ENCODE measurements at regions not wholly inside any gene's neighbourhood (a gene's known extent, or its start where the extent isn't known, plus 50 kb on each side); places are given as distances from the start of the nearest gene placed in this dataset.

GRCh38 chr16:85202051-85202601 lies 89.9 kb upstream of the CIBAR2 start:
- Histone ChIP-seq H3K27me3 (ENCODE audit: control insufficient read depth, insufficient read depth, low read length) (no peaks in the 10 kb centered on the region), H3K14ac (replicated peaks; ENCODE audit: low read depth, low read length) (peak overlapping the region; percentile 69), H4K20me1 (ENCODE audit: insufficient read depth, low read length) (peaks cover 14% of the 10 kb centered on the region), H3K4ac (ENCODE audit: low read depth, low read length) (peak overlapping the region; percentile 99), H3K4me1 (ENCODE audit: control insufficient read depth, insufficient read depth, low read length) (peaks cover 70% of the 10 kb centered on the region), H3K56ac (ENCODE audit: extremely low read depth, insufficient read depth, low read length) (peak overlapping the region; percentile 76), H2BK5ac (ENCODE audit: low read depth, low read length, poor library complexity, severe bottlenecking) (peak overlapping the region; percentile 97), H2AK5ac (ENCODE audit: low read depth, low read length) (peak overlapping the region; percentile 98), H4K8ac (ENCODE audit: low read depth in 2 of 2, low read length in 2 of 2) (peak overlapping the region; percentile 46 to 97), H3K9me1 (ENCODE audit: insufficient read depth, low read length) (peaks cover 38% of the 10 kb centered on the region), H4K5ac (ENCODE audit: low read depth, low read length) (peak overlapping the region; percentile 94), H2BK20ac (ENCODE audit: low read depth, low read length) (peak overlapping the region; percentile 88), H3K79me1 (ENCODE audit: low read depth in 1 of 2, low read length in 2 of 2) (peaks cover 30 to 92% of the 10 kb centered on the region in 2 experiments; a peak in 3 of 4 replicates), H3K23ac (ENCODE audit: low read depth, low read length) (peak overlapping the region; percentile 79), H2AFZ (replicated peaks; ENCODE audit: low read length, poor library complexity) (peak overlapping the region; percentile 81), H2BK15ac (ENCODE audit: low read depth, low read length) (peak overlapping the region; percentile 80; the same call in 1 of the 3 replicates), H2BK120ac (ENCODE audit: low read depth, low read length) (peak overlapping the region; percentile 78), H3K18ac (ENCODE audit: low read depth, low read length) (peak overlapping the region; percentile 87), H2AK9ac (replicated peaks; ENCODE audit: low read depth, low read length, poor library complexity) (peak overlapping the region; percentile 99), H3K4me2 (ENCODE audit: low read depth, low read length) (no peak overlapping the region; the same call in 1 of the 2 replicates), H4K91ac (ENCODE audit: insufficient read depth, low read depth, low read length) (peak overlapping the region; percentile 95), H3K4me3 (ENCODE audit: insufficient read depth, low read depth, low read length) (no peak overlapping the region), H3K27ac (ENCODE audit: insufficient read depth, low read length) (peak overlapping the region; percentile 96), H3K9ac (ENCODE audit: low read depth, low read length) (peak overlapping the region; percentile 63), H3K9me3 (ENCODE audit: control insufficient read depth, insufficient read depth, low read length) (peaks cover 2% of the 10 kb centered on the region; the same call in 1 of the 2 replicates), H3K36me3 (ENCODE audit: control insufficient read depth, insufficient read depth, low read length) (no peaks in the 10 kb centered on the region)
- ChIA-PET CTCF (interaction anchor here (0.6 to 1.6 kb wide), 3 partner anchors 9 to 32 kb away, joined by 3 read pairs; no protein-coding TSS in a partner anchor), POLR2A (ENCODE audit: unreplicated experiment) (interaction anchor here (1.2 kb wide), 1 partner anchor 27 kb away, joined by 3 read pairs; no protein-coding TSS in a partner anchor)
- peak; percentile 2; the same call in 1 of the 2 replicates for ATAC-seq (ENCODE audit: low read depth)
- in situ Hi-C loops (cut with MboI; ENCODE audit: low sequenced_read_pairs): no loop called here
- DNase-seq: no peak
- 69% methylated on average over 2 of the region's 14 CpGs; no CpG with 5 or more reads in 1 of the 2 experiments for WGBS, 2 experiments (ENCODE audit: extremely low coverage in 2 of 2, insufficient read length in 1 of 2)
- dilution Hi-C loops (cut with HindIII; ENCODE audit: low sequenced_read_pairs, unreplicated experiment): no loop called here
- BruUV-seq (replicated peaks): no TSS peak
- TF ChIP-seq, protein P1, sequence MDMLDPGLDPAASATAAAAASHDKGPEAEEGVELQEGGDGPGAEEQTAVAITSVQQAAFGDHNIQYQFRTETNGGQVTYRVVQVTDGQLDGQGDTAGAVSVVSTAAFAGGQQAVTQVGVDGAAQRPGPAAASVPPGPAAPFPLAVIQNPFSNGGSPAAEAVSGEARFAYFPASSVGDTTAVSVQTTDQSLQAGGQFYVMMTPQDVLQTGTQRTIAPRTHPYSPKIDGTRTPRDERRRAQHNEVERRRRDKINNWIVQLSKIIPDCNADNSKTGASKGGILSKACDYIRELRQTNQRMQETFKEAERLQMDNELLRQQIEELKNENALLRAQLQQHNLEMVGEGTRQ (IDR thresholded peaks at IDR 0.05; ENCODE audit: low read depth, low read length): no peak
- TF ChIP-seq MAFK (IDR thresholded peaks at IDR 0.05; ENCODE audit: low read depth, low read length) (no peak), RCOR1 (IDR thresholded peaks at IDR 0.05; ENCODE audit: insufficient replicate concordance, low read length) (no peak), POLR2A (IDR thresholded peaks at IDR 0.05; ENCODE audit: low read depth, low read length) (no peak), CHD1 (IDR thresholded peaks at IDR 0.05; ENCODE audit: low read depth, low read length) (no peak), RAD21 (IDR thresholded peaks at IDR 0.05; ENCODE audit: low read length) (no peak), MAZ (IDR thresholded peaks at IDR 0.05; ENCODE audit: borderline replicate concordance, low read depth, low read length) (no peak), CEBPB (IDR thresholded peaks at IDR 0.05; ENCODE audit: low read depth, low read length) (no peak), BHLHE40 (IDR thresholded peaks at IDR 0.05; ENCODE audit: low read depth, low read length) (no peak)
- TF ChIP-seq, protein P2, sequence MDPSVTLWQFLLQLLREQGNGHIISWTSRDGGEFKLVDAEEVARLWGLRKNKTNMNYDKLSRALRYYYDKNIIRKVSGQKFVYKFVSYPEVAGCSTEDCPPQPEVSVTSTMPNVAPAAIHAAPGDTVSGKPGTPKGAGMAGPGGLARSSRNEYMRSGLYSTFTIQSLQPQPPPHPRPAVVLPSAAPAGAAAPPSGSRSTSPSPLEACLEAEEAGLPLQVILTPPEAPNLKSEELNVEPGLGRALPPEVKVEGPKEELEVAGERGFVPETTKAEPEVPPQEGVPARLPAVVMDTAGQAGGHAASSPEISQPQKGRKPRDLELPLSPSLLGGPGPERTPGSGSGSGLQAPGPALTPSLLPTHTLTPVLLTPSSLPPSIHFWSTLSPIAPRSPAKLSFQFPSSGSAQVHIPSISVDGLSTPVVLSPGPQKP (IDR thresholded peaks at IDR 0.05; ENCODE audit: borderline replicate concordance, low read depth, low read length): no peak
- intact Hi-C loops (cut with micrococcal nuclease): no loop called here

Data from IMR-90 (cell line).